Lower leg skin (tissue), 3 donors: ENCODE measurements at regions not wholly inside any gene's neighbourhood (a gene's known extent, or its start where the extent isn't known, plus 50 kb on each side); places are given as distances from the start of the nearest gene placed in this dataset.

ENCODE experiments used
- CTCF ChIP-seq, 3 donors: fragments of 450-650 bp; IDR thresholded peaks; one replicate each; pipeline ENCODE4 v1.5.1; 2016; ENCODE audit warnings: antibody characterized with exemption in 3 of 3, mild to moderate bottlenecking in 3 of 3, moderate library complexity in 2 of 3
- POLR2A ChIP-seq, 2 donors: fragments of 450-650 bp; IDR thresholded peaks; one replicate each; pipeline ENCODE4 v1.6.1; 2016 to 2017; ENCODE audit warnings: antibody characterized with exemption in 2 of 2, mild to moderate bottlenecking in 1 of 2, moderate library complexity in 1 of 2

- TF ChIP-seq CTCF (IDR thresholded peaks at IDR 0.05) (no peak), POLR2A (IDR thresholded peaks at IDR 0.05) (no peak)
Observed at GRCh38 chr3:73140772-73141442, 79.4 kb downstream of the EBLN2 start.
